Endodermal cell (in vitro differentiated cells): ENCODE measurements at regions not wholly inside any gene's neighbourhood (a gene's known extent, or its start where the extent isn't known, plus 50 kb on each side); places are given as distances from the start of the nearest gene placed in this dataset.

Source experiments
- DNase-seq: peaks from one replicate; pipeline ENCODE4 v3.0.0-alpha.2; 2017
- H3K27ac ChIP-seq: 2 replicates; pipeline ENCODE4 v1.5.1; 2013; ENCODE audit warnings: mild to moderate bottlenecking, low read depth, low read length, moderate library complexity
- H3K27me3 ChIP-seq: 2 replicates; pipeline ENCODE4 v1.6.1; 2013; ENCODE audit warnings: mild to moderate bottlenecking, low read length, moderate library complexity; ENCODE audit not compliant: insufficient read depth, control insufficient read depth, poor library complexity, severe bottlenecking
- H3K36me3 ChIP-seq: 2 replicates; pipeline ENCODE4 v1.7.0; 2013; ENCODE audit warnings: mild to moderate bottlenecking, low read length, moderate library complexity; ENCODE audit not compliant: control insufficient read depth, insufficient read depth
- H3K4me1 ChIP-seq: one replicate; pipeline ENCODE4 v1.7.0; 2013; ENCODE audit warnings: low read length; ENCODE audit not compliant: control insufficient read depth, insufficient read depth
- H3K4me3 ChIP-seq: 2 replicates; pipeline ENCODE4 v1.5.1; 2013; ENCODE audit warnings: mild to moderate bottlenecking, low read length, moderate library complexity
- H3K9ac ChIP-seq: 2 replicates; pipeline ENCODE4 v1.6.1; 2013; ENCODE audit warnings: mild to moderate bottlenecking, low read length, moderate library complexity; ENCODE audit not compliant: poor library complexity, severe bottlenecking; ENCODE audit errors: extremely low read depth
- H3K9me3 ChIP-seq: 2 replicates; pipeline ENCODE4 v1.6.1; 2013; ENCODE audit warnings: mild to moderate bottlenecking, low read length, moderate library complexity; ENCODE audit not compliant: control insufficient read depth
- H3K27ac Mint-ChIP-seq: 2 replicates; pipeline ENCODE4 v1.8.0; 2020; ENCODE audit warnings: mixed read lengths
- H3K27me3 Mint-ChIP-seq: 2 replicates; pipeline ENCODE4 v1.8.0; 2021; ENCODE audit warnings: mild to moderate bottlenecking, mixed read lengths; ENCODE audit not compliant: insufficient read depth
- H3K36me3 Mint-ChIP-seq: 2 replicates; pipeline ENCODE4 v1.8.0; 2020; ENCODE audit warnings: low read depth, mixed read lengths
- H3K4me1 Mint-ChIP-seq: 2 replicates; pipeline ENCODE4 v1.8.0; 2020; ENCODE audit warnings: mixed read lengths
- H3K4me3 Mint-ChIP-seq: 2 replicates; pipeline ENCODE4 v1.8.0; 2020; ENCODE audit warnings: mild to moderate bottlenecking, moderate library complexity, mixed read lengths
- H3K9me3 Mint-ChIP-seq: 2 replicates; pipeline ENCODE4 v1.8.0; 2020; ENCODE audit warnings: mild to moderate bottlenecking, mixed read lengths
- WGBS, 2 experiments: methylation state at CpG; one replicate each; pipeline versions ENCODE4 v1.1.5 to v1.1.7; 2013; ENCODE audit warnings: missing lambda C conversion rate in 2 of 2, mixed read lengths in 1 of 2; ENCODE audit not compliant: insufficient coverage in 1 of 2, insufficient read length in 1 of 2; 5-methylcytosine and 5-hydroxymethylcytosine counted together
- TF ChIP-seq, protein P1 (sequence below): fragments of 200-600 bp; sonication (generic); conservative IDR thresholded peaks from 2 replicates; pipeline ENCODE4 v1.5.0; 2021; ENCODE audit warnings: antibody characterized with exemption, mild to moderate bottlenecking

DNA sequence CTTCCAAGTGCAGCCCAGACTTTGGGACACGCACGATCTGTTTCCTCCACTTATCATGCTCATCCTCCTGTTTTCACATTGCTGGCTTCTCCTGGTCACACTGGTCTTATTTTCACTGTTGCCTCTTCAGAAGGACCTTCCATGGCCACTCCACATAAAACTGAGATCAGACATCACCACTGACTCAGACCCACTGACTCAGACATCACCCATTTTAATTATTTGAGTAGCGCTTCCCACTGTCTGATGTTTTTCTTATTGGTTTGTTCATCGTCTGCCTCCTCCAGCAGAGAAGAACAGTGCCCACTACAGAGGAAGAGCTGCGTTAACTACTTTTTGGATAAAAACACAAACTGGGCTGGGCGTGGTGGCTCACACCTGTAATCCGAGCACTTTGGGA lies 270.5 kb upstream of the PWP1 start:
- Mint-ChIP-seq H3K27me3 (peaks cover 5% of the 10 kb centered on the region), H3K4me3 (no peak overlapping the region), H3K4me1 (no peaks in the 10 kb centered on the region), H3K9me3 (peaks cover 11% of the 10 kb centered on the region), H3K27ac (no peak overlapping the region), H3K36me3 (no peaks in the 10 kb centered on the region)
- H3K4me3 ChIP-seq: no peak overlapping the region
- no peaks in the 10 kb centered on the region for H3K27me3 ChIP-seq
- 92 to 93% methylated on average over 4 to 7 of the region's 7 CpGs for WGBS, 2 experiments
- DNase-seq: no peak
- H3K4me1 ChIP-seq: no peaks in the 10 kb centered on the region
- H3K36me3 ChIP-seq: no peaks in the 10 kb centered on the region
- TF ChIP-seq, protein P1, sequence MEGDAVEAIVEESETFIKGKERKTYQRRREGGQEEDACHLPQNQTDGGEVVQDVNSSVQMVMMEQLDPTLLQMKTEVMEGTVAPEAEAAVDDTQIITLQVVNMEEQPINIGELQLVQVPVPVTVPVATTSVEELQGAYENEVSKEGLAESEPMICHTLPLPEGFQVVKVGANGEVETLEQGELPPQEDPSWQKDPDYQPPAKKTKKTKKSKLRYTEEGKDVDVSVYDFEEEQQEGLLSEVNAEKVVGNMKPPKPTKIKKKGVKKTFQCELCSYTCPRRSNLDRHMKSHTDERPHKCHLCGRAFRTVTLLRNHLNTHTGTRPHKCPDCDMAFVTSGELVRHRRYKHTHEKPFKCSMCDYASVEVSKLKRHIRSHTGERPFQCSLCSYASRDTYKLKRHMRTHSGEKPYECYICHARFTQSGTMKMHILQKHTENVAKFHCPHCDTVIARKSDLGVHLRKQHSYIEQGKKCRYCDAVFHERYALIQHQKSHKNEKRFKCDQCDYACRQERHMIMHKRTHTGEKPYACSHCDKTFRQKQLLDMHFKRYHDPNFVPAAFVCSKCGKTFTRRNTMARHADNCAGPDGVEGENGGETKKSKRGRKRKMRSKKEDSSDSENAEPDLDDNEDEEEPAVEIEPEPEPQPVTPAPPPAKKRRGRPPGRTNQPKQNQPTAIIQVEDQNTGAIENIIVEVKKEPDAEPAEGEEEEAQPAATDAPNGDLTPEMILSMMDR: no peak
- H3K9ac ChIP-seq: no peak overlapping the region
- H3K27ac ChIP-seq: no peak overlapping the region
- H3K9me3 ChIP-seq: peaks cover 4% of the 10 kb centered on the region

DNA sequence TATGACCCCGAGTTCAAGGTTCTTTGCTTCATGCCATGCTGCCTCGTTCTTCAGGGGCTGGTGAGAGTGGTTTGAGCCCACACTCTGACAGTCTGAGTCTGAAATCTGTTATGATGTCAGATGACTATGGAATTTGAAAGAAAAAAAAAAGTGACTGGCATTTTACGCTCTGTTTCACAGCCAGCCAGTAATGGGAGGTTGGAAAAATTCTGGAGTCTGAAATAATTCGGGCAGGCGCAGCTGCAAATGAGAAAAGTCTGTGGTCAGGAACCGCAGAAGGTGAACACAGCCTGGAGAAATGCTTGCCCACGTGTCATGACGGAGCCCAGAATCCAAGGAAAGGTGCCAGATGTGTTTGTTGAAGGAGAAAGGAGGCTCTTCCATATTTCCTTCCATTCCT lies 269.8 kb upstream of the PWP1 start:
- Mint-ChIP-seq H3K27me3 (peaks cover 5% of the 10 kb centered on the region), H3K27ac (no peak overlapping the region), H3K9me3 (peaks cover 13% of the 10 kb centered on the region), H3K4me1 (no peaks in the 10 kb centered on the region), H3K36me3 (no peaks in the 10 kb centered on the region), H3K4me3 (no peak overlapping the region)
- 87 to 97% methylated on average over 5 to 8 of the region's 8 CpGs for WGBS, 2 experiments
- H3K9ac ChIP-seq: no peak overlapping the region
- no peaks in the 10 kb centered on the region for H3K4me1 ChIP-seq
- H3K9me3 ChIP-seq: peaks cover 8% of the 10 kb centered on the region
- TF ChIP-seq, protein P1: no peak
- no peak for DNase-seq
- H3K36me3 ChIP-seq: no peaks in the 10 kb centered on the region
- no peak overlapping the region for H3K4me3 ChIP-seq
- H3K27me3 ChIP-seq: no peaks in the 10 kb centered on the region
- no peak overlapping the region for H3K27ac ChIP-seq

DNA sequence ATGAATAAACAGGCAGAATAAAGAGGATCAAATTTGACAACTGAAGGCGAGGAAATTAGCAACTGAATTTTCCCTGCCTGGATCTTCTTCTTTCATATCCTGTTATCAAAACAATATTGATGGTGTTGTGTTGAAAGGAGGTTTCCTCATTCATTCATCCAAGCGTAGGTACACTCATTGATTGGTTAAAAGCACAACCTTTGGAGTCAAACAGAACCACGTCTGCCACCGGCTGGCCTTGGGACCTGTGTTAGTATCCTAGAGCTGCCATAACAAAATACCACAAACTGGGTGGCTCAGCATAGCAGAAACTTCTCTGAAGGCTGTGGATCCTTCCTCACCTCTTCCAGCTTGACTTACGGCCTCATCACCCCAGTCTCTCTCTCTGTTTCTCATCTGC lies 268.6 kb upstream of the PWP1 start:
- Mint-ChIP-seq H3K36me3 (no peaks in the 10 kb centered on the region), H3K4me3 (no peak overlapping the region), H3K27ac (no peak overlapping the region), H3K9me3 (peaks cover 13% of the 10 kb centered on the region), H3K4me1 (peaks cover under 1% of the 10 kb centered on the region), H3K27me3 (peaks cover 5% of the 10 kb centered on the region)
- TF ChIP-seq, protein P1: no peak
- Histone ChIP-seq H3K9me3 (peaks cover 8% of the 10 kb centered on the region), H3K27me3 (no peaks in the 10 kb centered on the region), H3K4me1 (no peaks in the 10 kb centered on the region), H3K4me3 (no peak overlapping the region), H3K27ac (no peak overlapping the region), H3K36me3 (no peaks in the 10 kb centered on the region), H3K9ac (no peak overlapping the region)
- 88 to 100% methylated on average over 4 to 5 of the region's 5 CpGs for WGBS, 2 experiments
- DNase-seq: no peak
